Endothelial cell of umbilical vein (primary cell): ENCODE measurements at regions not wholly inside any gene's neighbourhood (a gene's known extent, or its start where the extent isn't known, plus 50 kb on each side); places are given as distances from the start of the nearest gene placed in this dataset.

Experiments used
- BruUV-seq: library from RNA; stranded (reverse); fragments of 400-500 nt; replicated peaks from 2 replicates; lab custom pipeline; 2021; lab: Mats Ljungman, UMichigan
- CTCF ChIA-PET: fragments of 300-600, 350-600 bp; sonication (Branson Sonifier 250); formaldehyde crosslinking; loops from one replicate; lab custom pipeline; 2021; ENCODE audit warnings: antibody characterized with exemption, inconsistent platforms; lab: Charles Lee
- POLR2A ChIA-PET: fragments of 300-600, 350-600 bp; sonication (Branson Sonifier 250); formaldehyde crosslinking; loops from one replicate; lab custom pipeline; 2021; ENCODE audit warnings: antibody characterized with exemption, inconsistent platforms; lab: Charles Lee
- DNase-seq: peaks from one replicate; pipeline ENCODE4 v3.0.0-alpha.2; 2011; ENCODE audit warnings: low read depth, low spot score
- FAIRE-seq: peaks from 2 replicates; lab custom pipeline; 2011; peaks lifted over from hg19 to GRCh38; lab: Jason Lieb, UNC
- H2AFZ ChIP-seq: 2 replicates; pipeline ENCODE4 v1.6.0; 2012; ENCODE audit warnings: low read depth, low read length, control low read depth, inconsistent platforms
- H3K27ac ChIP-seq: 2 replicates; pipeline ENCODE4 v1.5.1; 2011; ENCODE audit warnings: low read depth, mild to moderate bottlenecking, control low read depth, low read length, moderate library complexity; ENCODE audit not compliant: insufficient read depth
- H3K27me3 ChIP-seq, 2 experiments: 2 replicates each; pipeline versions ENCODE4 v1.6.0 to v1.6.1; 2011; ENCODE audit warnings: low read length in 2 of 2, mixed read lengths in 1 of 2; ENCODE audit not compliant: control insufficient read depth in 2 of 2, insufficient read depth in 2 of 2
- H3K36me3 ChIP-seq, 2 experiments: 2 replicates in 1 of 2; 3 replicates in 1 of 2; pipeline ENCODE4 v1.5.1; 2011; ENCODE audit warnings: low read length in 2 of 2, mild to moderate bottlenecking in 1 of 2, moderate library complexity in 1 of 2; ENCODE audit not compliant: control insufficient read depth in 2 of 2, insufficient read depth in 2 of 2; ENCODE audit errors: extremely low read depth in 1 of 2
- H3K4me1 ChIP-seq: 3 replicates; pipeline ENCODE4 v1.5.1; 2011; ENCODE audit warnings: mild to moderate bottlenecking, low read length; ENCODE audit not compliant: control insufficient read depth, insufficient read depth; ENCODE audit errors: extremely low read depth
- H3K4me2 ChIP-seq: 2 replicates; pipeline ENCODE4 v1.6.1; 2011; ENCODE audit warnings: low read length, control low read depth, mixed read lengths; ENCODE audit not compliant: insufficient read depth
- H3K4me3 ChIP-seq, 3 experiments: fragments of 200-600 bp in 1 of 3; sonication (generic), shearing (Covaris generic) in 1 of 3; replicated peaks in 1 of 3; 2 replicates each; pipeline ENCODE4 v1.5.1; 2011 to 2016; ENCODE audit warnings: control low read depth in 3 of 3, low read length in 3 of 3, mild to moderate bottlenecking in 2 of 3, inconsistent platforms in 1 of 3, low read depth in 1 of 3, moderate library complexity in 1 of 3; ENCODE audit not compliant: insufficient read depth in 1 of 3
- H3K79me2 ChIP-seq: 2 replicates; pipeline ENCODE4 v1.6.0; 2012; ENCODE audit warnings: low read length, inconsistent platforms; ENCODE audit not compliant: control insufficient read depth, insufficient read depth
- H3K9ac ChIP-seq: replicated peaks from 2 replicates; pipeline ENCODE3; 2011; ENCODE audit warnings: low read length, control low read depth; ENCODE audit not compliant: insufficient read depth; ENCODE audit errors: extremely low read depth
- H3K9me1 ChIP-seq: replicated peaks from 3 replicates; pipeline ENCODE4 v1.6.0; 2011; ENCODE audit warnings: mild to moderate bottlenecking, low read length; ENCODE audit not compliant: control insufficient read depth, insufficient read depth; ENCODE audit errors: extremely low read depth
- H3K9me3 ChIP-seq: replicated peaks from 2 replicates; pipeline ENCODE4 v1.5.1; 2012; ENCODE audit warnings: low read length, inconsistent platforms; ENCODE audit not compliant: control insufficient read depth, insufficient read depth
- H4K20me1 ChIP-seq: replicated peaks from 2 replicates; pipeline ENCODE3; 2011; ENCODE audit warnings: mild to moderate bottlenecking, low read length; ENCODE audit not compliant: control insufficient read depth, insufficient read depth; ENCODE audit errors: extremely low read depth
- CTCF ChIP-seq, 2 donors: IDR thresholded peaks; 1 replicate in 1 of 2; 2 replicates in 1 of 2; pipeline ENCODE4 v1.5.1; 2011; ENCODE audit warnings: low read length in 2 of 2, mild to moderate bottlenecking in 2 of 2, moderate library complexity in 2 of 2, control low read depth in 1 of 2, inconsistent platforms in 1 of 2, low read depth in 1 of 2; ENCODE audit not compliant: insufficient read depth in 1 of 2; ENCODE audit errors: extremely low read depth in 1 of 2
- EZH2 ChIP-seq: IDR thresholded peaks from 2 replicates; pipeline ENCODE4 v1.6.1; 2012; ENCODE audit warnings: borderline replicate concordance, low read depth, mild to moderate bottlenecking, moderate library complexity, low read length, inconsistent platforms; ENCODE audit not compliant: severe bottlenecking
- FOS ChIP-seq: IDR thresholded peaks from 2 replicates; pipeline ENCODE4 v1.6.1; 2011; ENCODE audit warnings: mild to moderate bottlenecking, low read length, moderate library complexity, borderline replicate concordance; ENCODE audit not compliant: insufficient read depth
- GATA2 ChIP-seq: IDR thresholded peaks from 2 replicates; pipeline ENCODE4 v1.7.0; 2011; ENCODE audit warnings: low read depth, mild to moderate bottlenecking, moderate library complexity, mixed read lengths, low read length; ENCODE audit not compliant: insufficient read length, insufficient read depth
- JUN ChIP-seq: IDR thresholded peaks from 2 replicates; pipeline ENCODE4 v1.6.1; 2011; ENCODE audit warnings: borderline replicate concordance, low read depth; ENCODE audit not compliant: insufficient read length, insufficient read depth
- MAX ChIP-seq: IDR thresholded peaks from 2 replicates; pipeline ENCODE4 v1.6.1; 2011; ENCODE audit not compliant: insufficient read depth, insufficient read length
- MYC ChIP-seq: IDR thresholded peaks from one replicate; pipeline ENCODE4 v1.6.1; 2011; ENCODE audit warnings: mild to moderate bottlenecking, low read depth, low read length
- POLR2A ChIP-seq: IDR thresholded peaks from 2 replicates; pipeline ENCODE4 v1.6.1; 2012; ENCODE audit warnings: low read depth, mild to moderate bottlenecking, control low read depth, low read length
- POLR2AphosphoS5 ChIP-seq: IDR thresholded peaks from 2 replicates; pipeline ENCODE4 v1.6.1; 2012; ENCODE audit warnings: low read depth, mild to moderate bottlenecking, control low read depth, low read length, moderate library complexity; ENCODE audit not compliant: insufficient read depth
- dilution Hi-C: fragments of 300-500 bp; cut with MboI; formaldehyde crosslinking; loops from one replicate; pipeline ENCODE4 v1.15.0; 2019; ENCODE audit warnings: low sequenced_read_pairs; ENCODE audit not compliant: extremely low pct_ligation_motif_present
- intact Hi-C: fragments of 100-400 bp; cut with micrococcal nuclease; formaldehyde crosslinking; loops from one replicate; pipeline ENCODE4 v1.10.0; 2022

- H3K9ac ChIP-seq = no peak overlapping the region
- BruUV-seq = no TSS peak
- H4K20me1 ChIP-seq = no peaks in the 10 kb centered on the region
- H3K79me2 ChIP-seq = no peaks in the 10 kb centered on the region
- H3K27me3 ChIP-seq = no peaks in the 10 kb centered on the region
- dilution Hi-C loops (no loop called here), intact Hi-C loops (no loop called here)
- no peak overlapping the region for H3K27ac ChIP-seq
- no peaks in the 10 kb centered on the region for H3K36me3 ChIP-seq
- ChIA-PET POLR2A (no interaction called here), CTCF (no interaction called here)
- DNase-seq (no peak), FAIRE-seq (no peak)
- H3K4me3 ChIP-seq = no peak overlapping the region
- no peak overlapping the region for H2AFZ ChIP-seq
- no peaks in the 10 kb centered on the region for H3K9me3 ChIP-seq
- no peaks in the 10 kb centered on the region for H3K9me1 ChIP-seq
- H3K4me2 ChIP-seq = no peak overlapping the region
- H3K4me1 ChIP-seq = no peaks in the 10 kb centered on the region
- TF ChIP-seq MAX = no peak
Observed at GRCh38 chr2:217698691-217699090, 304.1 kb downstream of the TNS1 start.

GRCh38 chr2:217695033-217695520, 307.7 kb downstream of the TNS1 start:
- DNase-seq = no peak
- POLR2A ChIA-PET = no interaction called here
- no TSS peak for BruUV-seq

More at GRCh38 chr2:217695033-217695520, 307.7 kb downstream of the TNS1 start:
- intact Hi-C loops = no loop called here
- Histone ChIP-seq H3K27me3 (no peaks in the 10 kb centered on the region), H3K4me3 (no peak overlapping the region), H3K4me1 (no peaks in the 10 kb centered on the region), H3K9me3 (no peaks in the 10 kb centered on the region), H3K79me2 (no peaks in the 10 kb centered on the region), H3K4me2 (no peak overlapping the region), H4K20me1 (no peaks in the 10 kb centered on the region), H2AFZ (no peak overlapping the region), H3K36me3 (no peaks in the 10 kb centered on the region), H3K27ac (no peak overlapping the region), H3K9ac (no peak overlapping the region), H3K9me1 (no peaks in the 10 kb centered on the region)
- CTCF ChIA-PET = interaction anchor here (1.9 kb wide), 1 partner anchor 18 kb away, joined by 4 read pairs; no protein-coding TSS in a partner anchor
- TF ChIP-seq JUN (no peak), FOS (no peak), MAX (no peak), POLR2A (no peak), POLR2AphosphoS5 (no peak), GATA2 (no peak), EZH2 (no peak), CTCF (IDR thresholded peaks at IDR 0.05; ENCODE audit: extremely low read depth in 1 of 2, insufficient read depth in 1 of 2, low read depth in 1 of 2, low read length in 2 of 2) (no peak), MYC (no peak)
- dilution Hi-C loops = no loop called here
- no peak for FAIRE-seq
